Endometrium (tissue), 2 donors: ENCODE measurements at regions not wholly inside any gene's neighbourhood (a gene's known extent, or its start where the extent isn't known, plus 50 kb on each side); places are given as distances from the start of the nearest gene placed in this dataset.
"Not testable (repeated sequence)": the region's sequence is repeated elsewhere in the genome, so short reads cannot be mapped to it uniquely, and the experiment has no call there.

Source experiments
- FAIRE-seq: peaks from 2 replicates; lab custom pipeline; 2012; peaks lifted over from hg19 to GRCh38; lab: Jason Lieb, UNC
- donor health status: control.
- donor health status: control.

DNA sequence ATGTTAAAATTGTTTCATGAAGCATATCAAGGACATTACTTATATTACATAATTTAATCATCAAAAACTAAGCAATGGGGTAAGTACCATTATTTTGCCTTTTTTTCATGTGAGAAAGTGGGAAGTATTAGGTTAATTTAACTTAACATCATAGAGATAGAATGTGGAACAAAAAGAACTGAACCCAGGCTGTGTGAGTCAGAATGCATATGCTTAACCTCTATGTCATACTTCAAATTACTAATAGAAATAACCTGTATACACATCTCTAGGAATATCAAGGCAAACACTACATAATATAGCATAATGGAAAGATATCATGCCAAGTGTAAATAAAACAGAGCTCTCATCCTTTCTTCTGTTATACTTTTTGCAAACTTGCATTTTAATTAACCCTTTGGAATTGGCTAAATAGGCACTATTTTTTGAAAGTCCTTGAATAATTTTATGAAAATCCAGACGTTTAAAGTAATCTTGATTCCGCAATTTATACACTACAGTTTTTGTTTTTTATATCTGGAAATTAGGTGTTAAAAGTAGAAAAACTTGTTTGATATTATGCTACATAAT, 777.7 kb downstream of the SLC6A15 start:
- FAIRE-seq: no peak

GRCh38 chr12:84131076-84131475, 781.5 kb downstream of the SLC6A15 start:
- no peak for FAIRE-seq

DNA sequence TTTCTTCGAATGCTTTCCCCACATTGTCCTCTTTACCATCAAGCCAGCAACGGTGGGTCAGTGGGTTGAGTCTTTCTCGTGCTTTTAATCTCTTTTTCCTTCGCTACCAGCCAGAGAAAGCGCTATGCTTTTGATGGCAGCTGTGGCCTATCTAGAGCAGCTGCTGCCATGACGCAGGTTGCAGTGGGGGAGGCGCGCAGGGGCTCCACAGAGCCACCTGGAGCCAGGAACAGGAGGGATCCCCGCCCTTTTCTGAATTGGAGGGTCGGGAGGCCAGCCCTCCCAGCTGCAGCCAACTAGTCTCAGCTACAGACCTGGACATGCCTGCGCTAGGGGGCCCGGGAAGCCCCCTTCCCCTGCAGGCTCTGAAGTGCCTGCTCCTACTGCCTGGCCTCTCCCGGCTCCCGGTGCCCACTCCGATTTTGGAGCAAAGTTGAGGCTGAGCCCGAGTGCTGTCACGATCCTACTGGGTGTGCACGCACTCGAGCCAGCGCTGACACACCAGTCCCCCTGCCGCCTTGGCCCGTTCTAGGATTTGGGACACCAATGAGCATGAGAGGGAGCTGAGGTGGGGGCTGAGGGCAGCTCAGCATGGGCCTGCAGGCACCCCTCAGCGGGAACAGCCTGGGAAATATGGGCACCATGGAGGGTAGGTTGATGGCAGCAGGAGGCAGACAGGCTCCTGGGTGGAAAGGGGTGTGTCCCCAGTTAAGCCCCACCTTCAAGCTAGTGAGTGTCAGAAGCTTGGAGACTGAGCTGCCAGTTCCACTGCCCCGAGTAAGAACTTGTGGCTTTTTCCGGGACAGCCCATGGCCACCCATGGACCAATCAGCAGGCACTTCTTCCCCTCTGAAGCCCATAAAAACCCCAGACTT, 784.2 kb downstream of the SLC6A15 start:
- no peak for FAIRE-seq

DNA sequence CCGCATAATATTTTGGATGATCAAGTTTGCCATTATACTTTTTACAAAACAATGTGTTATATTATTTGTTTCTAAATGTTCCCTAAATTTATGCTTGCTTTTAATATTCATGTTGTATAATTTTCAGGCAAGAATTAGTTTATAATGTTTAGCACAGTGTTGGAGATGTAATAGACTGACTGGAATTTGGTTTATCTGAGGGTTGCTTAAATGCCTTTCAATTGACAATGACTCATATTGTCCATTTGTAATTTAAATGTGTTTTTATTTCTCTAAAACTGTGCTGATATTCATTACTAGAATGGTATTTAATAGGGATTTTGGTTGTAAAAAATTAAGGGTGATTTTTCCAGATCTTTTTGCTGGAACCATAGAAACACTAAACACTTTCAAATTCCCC, 788.4 kb downstream of the SLC6A15 start:
- FAIRE-seq: no peak

DNA sequence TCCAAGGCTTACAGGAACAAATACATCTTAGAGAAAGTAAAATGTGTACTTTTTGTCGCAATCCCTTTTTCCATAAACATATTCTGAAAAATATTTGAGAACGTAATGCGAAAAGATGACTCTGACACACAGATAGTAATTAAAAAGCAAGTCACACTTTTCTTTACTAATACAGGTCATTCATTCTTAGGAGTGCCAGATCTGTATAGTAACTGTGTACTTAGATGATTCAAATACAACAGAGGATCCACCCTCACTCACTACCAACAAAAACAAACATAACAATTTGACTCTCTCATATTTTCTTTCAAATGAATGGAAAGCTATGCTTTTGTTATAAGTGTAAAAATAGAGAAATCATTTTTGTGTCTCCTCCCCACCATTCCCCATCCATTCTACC, 795.4 kb downstream of the SLC6A15 start:
- no peak for FAIRE-seq

DNA sequence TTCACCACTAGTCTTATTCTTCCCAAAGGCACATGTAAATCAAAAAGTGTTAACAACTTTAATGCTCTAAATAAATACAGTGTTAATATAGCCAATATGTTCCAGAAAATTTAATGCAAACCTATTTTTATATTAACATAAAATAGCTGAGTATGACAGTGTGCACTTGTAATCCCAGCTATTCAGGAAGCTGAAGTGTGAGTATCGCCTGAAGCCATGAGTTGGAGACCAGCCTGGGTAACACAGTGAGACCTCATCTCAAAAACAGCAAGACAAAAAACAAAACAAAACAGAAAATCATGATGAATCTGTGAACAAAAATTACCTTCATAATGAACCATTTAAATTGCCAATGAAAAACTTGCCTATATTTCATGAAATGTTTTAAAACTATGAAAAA, 798.9 kb downstream of the SLC6A15 start:
- peak; percentile 4 for FAIRE-seq

DNA sequence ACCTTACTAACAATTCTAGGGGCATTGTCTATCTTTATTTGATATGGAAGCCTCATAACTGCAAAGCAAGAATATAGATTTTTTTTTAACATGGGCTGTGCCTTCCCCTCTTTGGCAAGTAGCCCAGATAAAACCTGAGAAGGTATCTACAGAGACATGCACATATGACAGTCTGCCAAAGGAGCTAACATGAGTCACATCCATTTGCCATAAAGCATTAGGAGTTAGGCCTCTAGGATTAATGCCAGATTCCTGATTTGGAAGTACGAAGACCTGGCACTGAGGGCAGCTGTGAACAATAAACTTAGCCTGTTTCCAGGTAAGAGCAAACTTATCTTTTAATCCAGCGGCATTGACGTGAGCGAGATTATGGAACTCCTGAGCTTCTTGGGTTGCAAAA, 808.7 kb downstream of the SLC6A15 start:
- FAIRE-seq: not testable (repeated sequence)

DNA sequence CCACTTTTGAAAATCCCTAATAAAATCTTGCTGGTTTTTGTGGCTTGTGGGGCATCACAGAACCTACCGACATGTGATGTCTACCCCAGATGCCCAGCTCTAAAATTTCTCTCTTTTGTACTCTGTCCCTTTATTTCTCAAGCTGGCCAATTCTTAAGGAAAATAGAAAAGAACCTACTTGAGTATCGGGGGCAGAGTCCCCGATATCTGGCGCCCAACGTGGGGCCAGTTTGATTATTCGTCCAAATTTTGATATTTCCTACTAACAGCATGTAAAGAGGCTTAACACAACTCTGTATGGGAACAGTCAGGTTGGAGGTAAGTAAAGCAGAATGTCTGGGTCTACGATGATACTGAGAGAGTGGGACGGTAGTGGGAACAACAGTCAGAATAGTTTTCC, 810.6 kb downstream of the SLC6A15 start:
- FAIRE-seq: not testable (repeated sequence)

DNA sequence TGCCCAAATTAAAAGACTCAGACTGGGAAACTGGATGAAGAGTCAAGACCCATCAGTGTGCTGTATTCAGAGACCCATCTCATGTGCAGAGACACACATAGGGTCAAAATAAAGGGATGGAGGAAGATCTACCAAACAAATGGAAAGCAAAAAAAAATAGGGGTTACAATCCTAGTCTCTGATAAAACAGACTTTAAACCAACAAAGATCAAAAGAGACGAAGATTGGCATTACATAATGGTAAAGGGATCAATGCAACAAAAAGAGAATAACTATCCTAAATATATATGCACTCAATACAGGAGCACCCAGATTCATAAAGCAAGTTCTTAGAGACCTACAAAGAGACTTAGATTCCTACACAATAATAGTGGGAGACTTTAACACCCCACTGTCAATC, 813.0 kb downstream of the SLC6A15 start:
- FAIRE-seq: not testable (repeated sequence)

- FAIRE-seq: no peak
Measured at GRCh38 chr12:84091651-84092050, 820.9 kb downstream of the SLC6A15 start.

DNA sequence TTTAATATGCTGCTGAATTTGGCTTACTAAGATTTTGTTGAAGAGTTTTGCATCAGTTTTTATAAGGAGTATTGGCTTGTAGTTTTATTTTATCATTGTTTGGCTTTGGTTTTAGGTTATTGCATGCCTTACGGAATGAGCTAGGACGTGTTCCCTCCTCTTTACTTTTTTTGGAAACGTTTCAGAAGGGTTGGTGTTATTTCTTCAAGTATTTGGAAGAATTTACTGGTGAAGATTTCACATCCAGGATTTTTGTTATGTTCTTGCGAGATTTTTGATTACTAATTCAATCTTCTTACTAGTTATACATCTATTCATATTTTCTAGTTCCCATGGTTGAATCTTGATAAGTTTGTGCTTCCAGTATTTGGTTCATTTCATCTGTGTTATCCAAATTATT, 823.2 kb downstream of the SLC6A15 start:
- FAIRE-seq: no peak

DNA sequence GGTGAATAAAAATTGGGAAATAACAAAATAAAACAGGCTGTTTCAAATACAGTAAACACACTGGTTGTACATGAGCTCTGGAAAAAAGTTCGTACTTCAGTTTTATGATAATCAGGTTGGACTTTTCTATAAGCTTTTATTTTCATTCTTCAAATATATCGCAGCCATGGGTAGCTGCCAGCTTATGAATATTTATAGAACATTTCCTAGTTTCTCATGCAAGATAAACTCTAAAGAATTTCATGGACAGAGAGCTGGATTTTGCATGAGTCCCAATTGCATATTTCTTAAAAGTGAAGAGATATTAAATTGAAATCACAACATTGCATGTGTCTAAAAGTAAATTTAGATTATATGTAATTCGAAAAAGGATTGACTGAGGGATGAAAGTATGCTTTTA, 827.6 kb downstream of the SLC6A15 start:
- FAIRE-seq: no peak

DNA sequence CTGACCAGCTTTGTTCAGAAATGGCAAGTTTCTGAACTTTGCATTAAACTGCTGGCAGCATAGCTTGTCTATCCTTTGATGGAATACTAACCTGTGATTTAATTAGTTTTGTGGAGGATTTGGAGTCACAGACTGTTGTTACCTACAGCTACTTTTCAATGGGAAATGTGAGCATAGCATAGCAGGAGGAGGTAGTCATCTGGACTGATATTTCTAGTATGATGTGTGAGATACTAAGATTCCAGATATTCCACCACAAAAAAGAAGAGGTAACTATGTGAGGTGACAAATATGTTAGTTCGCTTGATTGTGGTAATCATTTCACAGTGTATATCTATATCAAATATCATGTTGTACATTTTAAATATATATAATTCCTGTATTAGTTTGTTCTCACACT, 833.0 kb downstream of the SLC6A15 start:
- FAIRE-seq: no peak

GRCh38 chr12:84077679-84078078, 834.9 kb downstream of the SLC6A15 start:
- no peak for FAIRE-seq

GRCh38 chr12:84075991-84076390, 836.6 kb downstream of the SLC6A15 start:
- no peak for FAIRE-seq

- FAIRE-seq: no peak
Measured at GRCh38 chr12:84073401-84073800, 839.2 kb downstream of the SLC6A15 start.

- FAIRE-seq: no peak
Measured at GRCh38 chr12:84072961-84073360, 839.6 kb downstream of the SLC6A15 start.

GRCh38 chr12:84070292-84070691, 842.3 kb downstream of the SLC6A15 start:
- no peak for FAIRE-seq

- no peak for FAIRE-seq
Measured at GRCh38 chr12:84069699-84070098, 842.9 kb downstream of the SLC6A15 start.

DNA sequence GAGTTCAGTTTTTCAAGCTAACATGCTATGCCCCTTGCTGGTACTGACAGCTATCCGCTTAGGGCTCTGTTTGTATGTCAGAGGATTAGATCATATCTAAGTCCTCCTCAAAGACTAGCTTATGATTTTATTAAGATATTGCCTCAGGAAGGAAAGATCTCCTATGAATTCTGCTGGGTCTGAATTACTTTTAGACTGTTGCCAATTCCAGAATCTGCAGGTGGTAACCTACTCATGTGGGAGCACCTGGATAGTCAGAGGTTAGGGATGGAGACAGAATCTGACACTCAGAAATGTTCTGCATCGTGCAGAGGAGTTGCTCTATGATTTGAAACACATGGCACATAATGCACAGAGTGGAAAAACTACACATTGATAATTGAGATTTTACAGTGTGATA, 843.4 kb downstream of the SLC6A15 start:
- FAIRE-seq: no peak

GRCh38 chr12:84058136-84058535, 854.5 kb downstream of the SLC6A15 start:
- no peak for FAIRE-seq

DNA sequence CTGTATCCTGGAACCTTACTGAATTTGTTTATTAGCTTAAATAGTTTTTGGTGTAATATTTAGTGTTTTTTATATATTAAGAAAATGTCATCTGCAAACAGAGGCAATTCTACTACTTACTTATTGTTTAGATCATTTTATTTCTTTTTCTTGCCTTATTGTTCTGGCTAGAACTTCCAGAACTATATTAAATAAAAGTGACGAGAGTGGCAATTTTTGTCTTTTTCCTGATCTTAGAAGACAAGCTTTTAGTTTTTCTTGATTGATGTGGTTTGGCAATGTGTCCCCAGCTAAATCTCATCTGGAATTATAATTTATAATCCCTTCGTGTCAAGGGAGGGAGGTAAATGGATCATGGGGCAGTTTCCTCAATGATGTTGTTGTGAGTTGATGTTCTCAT, 857.8 kb downstream of the SLC6A15 start:
- no peak for FAIRE-seq

GRCh38 chr12:84047881-84048280, 864.7 kb downstream of the SLC6A15 start:
- FAIRE-seq: no peak

DNA sequence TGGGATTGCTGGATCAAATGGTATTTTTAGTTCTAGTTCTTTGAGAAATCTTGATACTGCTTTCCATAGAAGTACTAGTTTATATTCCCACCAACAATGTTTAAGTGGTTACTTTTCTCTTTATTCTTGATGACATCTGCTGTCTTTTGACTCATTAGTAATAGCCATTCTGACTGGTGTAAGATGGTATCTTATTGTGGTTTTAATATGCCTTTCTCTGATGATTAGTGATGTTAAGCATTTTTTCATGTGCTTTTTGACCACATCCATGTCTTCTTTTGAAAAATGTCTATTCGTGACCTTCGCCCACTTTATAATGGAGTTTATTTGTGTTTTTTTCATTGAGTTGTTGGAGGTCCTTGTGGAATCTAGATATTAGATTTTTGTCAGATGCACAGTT, 865.7 kb downstream of the SLC6A15 start:
- no peak for FAIRE-seq
